GM23338 (cell line): ENCODE measurements at regions not wholly inside any gene's neighbourhood (a gene's known extent, or its start where the extent isn't known, plus 50 kb on each side); places are given as distances from the start of the nearest gene placed in this dataset.

ENCODE experiments used
- ATAC-seq: fragments of 200-7000 bp; cut with Tn5 transposase; 3 replicates; pipeline ENCODE4 v1.9.1; 2020
- DNase-seq: peaks from one replicate; pipeline ENCODE4 v3.0.0-alpha.2; 2015; ENCODE audit warnings: low spot score
- H2AFZ ChIP-seq: fragments of 200-600 bp; sonication (generic); 2 replicates; pipeline ENCODE4 v1.8.0; 2016; ENCODE audit warnings: antibody characterized with exemption, mild to moderate bottlenecking, moderate library complexity
- H3F3A ChIP-seq: fragments of 200-600 bp; sonication (generic); replicated peaks from 2 replicates; pipeline ENCODE4 v1.8.0; 2017; ENCODE audit warnings: antibody characterized with exemption, mixed run types, low read depth
- H3K27ac ChIP-seq: fragments of 200-600 bp; sonication (generic); 2 replicates; pipeline ENCODE4 v1.6.1; 2016; ENCODE audit warnings: low read depth
- H3K27me3 ChIP-seq: fragments of 200-600 bp; sonication (generic); 2 replicates; pipeline ENCODE4 v1.8.0; 2016; ENCODE audit warnings: mild to moderate bottlenecking, mixed run types, moderate library complexity; ENCODE audit not compliant: insufficient read depth
- H3K36me3 ChIP-seq: fragments of 200-600 bp; sonication (generic); 2 replicates; pipeline ENCODE4 v1.8.0; 2016; ENCODE audit warnings: mild to moderate bottlenecking; ENCODE audit not compliant: insufficient read depth
- H3K4me1 ChIP-seq: fragments of 200-600 bp; sonication (generic); 2 replicates; pipeline ENCODE4 v1.8.0; 2016; ENCODE audit warnings: mild to moderate bottlenecking, moderate library complexity; ENCODE audit not compliant: insufficient read depth
- H3K4me2 ChIP-seq: fragments of 200-600 bp; sonication (generic); 2 replicates; pipeline ENCODE4 v1.7.1; 2017; ENCODE audit warnings: mixed run types
- H3K4me3 ChIP-seq: fragments of 200-600 bp; sonication (generic); 2 replicates; pipeline ENCODE4 v1.6.1; 2016; ENCODE audit warnings: mixed run types
- H3K79me2 ChIP-seq: fragments of 200-600 bp; sonication (generic); replicated peaks from 2 replicates; pipeline ENCODE4 v1.8.0; 2017; ENCODE audit warnings: mild to moderate bottlenecking; ENCODE audit not compliant: insufficient read depth
- H3K9me2 ChIP-seq: fragments of 200-600 bp; sonication (generic); 2 replicates; pipeline ENCODE4 v1.8.0; 2017; ENCODE audit not compliant: insufficient read depth
- H4K20me1 ChIP-seq: fragments of 200-600 bp; sonication (generic); replicated peaks from 2 replicates; pipeline ENCODE4 v1.8.0; 2017; ENCODE audit warnings: mild to moderate bottlenecking; ENCODE audit not compliant: insufficient read depth
- H3K27ac Mint-ChIP-seq: 2 replicates; pipeline ENCODE4 v1.8.0; 2020; ENCODE audit warnings: inconsistent platforms, mild to moderate bottlenecking, moderate library complexity, mixed read lengths
- H3K27me3 Mint-ChIP-seq: 3 replicates; pipeline ENCODE4 v1.8.0; 2022; ENCODE audit warnings: low read depth, mild to moderate bottlenecking, moderate library complexity, mixed read lengths, inconsistent platforms; ENCODE audit not compliant: insufficient read depth, poor library complexity
- H3K36me3 Mint-ChIP-seq: 3 replicates; pipeline ENCODE4 v1.8.0; 2021; ENCODE audit warnings: low read depth, mild to moderate bottlenecking, inconsistent platforms, moderate library complexity, mixed read lengths
- H3K4me1 Mint-ChIP-seq: 3 replicates; pipeline ENCODE4 v1.8.0; 2020; ENCODE audit warnings: mild to moderate bottlenecking, inconsistent platforms, mixed read lengths
- H3K4me3 Mint-ChIP-seq: 3 replicates; pipeline ENCODE4 v1.8.0; 2021; ENCODE audit warnings: moderate library complexity, mild to moderate bottlenecking, inconsistent platforms, mixed read lengths
- H3K9me3 Mint-ChIP-seq: 3 replicates; pipeline ENCODE4 v1.8.0; 2020; ENCODE audit warnings: moderate library complexity, mild to moderate bottlenecking, inconsistent platforms, mixed read lengths
- EZH2 ChIP-seq: fragments of 200-600 bp; sonication (generic); IDR thresholded peaks from one replicate; pipeline ENCODE4 v1.8.0; 2017; ENCODE audit warnings: antibody characterized with exemption, mild to moderate bottlenecking, low read depth; ENCODE audit not compliant: unreplicated experiment
- JUNB ChIP-seq: IDR thresholded peaks from one replicate; pipeline ENCODE4 v1.6.1; 2016; ENCODE audit warnings: antibody characterized with exemption; ENCODE audit not compliant: unreplicated experiment
- POLR2AphosphoS5 ChIP-seq: IDR thresholded peaks from 2 replicates; pipeline ENCODE4 v1.6.1; 2016; ENCODE audit warnings: antibody characterized with exemption, low read depth
- STAT1 ChIP-seq: IDR thresholded peaks from one replicate; pipeline ENCODE4 v1.6.1; 2016; ENCODE audit warnings: antibody characterized with exemption; ENCODE audit not compliant: unreplicated experiment
- ZNF114 ChIP-seq: fragments of 250-450 bp; sonication (Bioruptor Pico); IDR thresholded peaks from 2 replicates; pipeline ENCODE4 v1.5.0; 2020; ENCODE audit warnings: mild to moderate bottlenecking, moderate library complexity
- ZNF331 ChIP-seq: fragments of 250-450 bp; sonication (Bioruptor Pico); IDR thresholded peaks from 2 replicates; pipeline ENCODE4 v1.5.0; 2020; ENCODE audit warnings: low read depth, mild to moderate bottlenecking, moderate library complexity
- TF ChIP-seq, protein P1 (sequence below): IDR thresholded peaks from one replicate; pipeline ENCODE4 v1.6.1; 2018; ENCODE audit warnings: antibody characterized with exemption; ENCODE audit not compliant: unreplicated experiment
- TF ChIP-seq, protein P2 (sequence below), 2 experiments: fragments of 200-600 bp in 1 of 2; sonication (generic) in 1 of 2; conservative IDR thresholded peaks; 2 replicates each; pipeline versions ENCODE4 v1.5.1 to v1.6.1; 2016 to 2017; ENCODE audit warnings: antibody characterized with exemption in 2 of 2, low read depth in 2 of 2, mild to moderate bottlenecking in 2 of 2, moderate library complexity in 1 of 2
- TF ChIP-seq, protein P3 (sequence below): fragments of 250-450 bp; sonication (Bioruptor Pico); IDR thresholded peaks from 2 replicates; pipeline ENCODE4 v1.5.0; 2020; ENCODE audit warnings: mild to moderate bottlenecking, moderate library complexity

DNA sequence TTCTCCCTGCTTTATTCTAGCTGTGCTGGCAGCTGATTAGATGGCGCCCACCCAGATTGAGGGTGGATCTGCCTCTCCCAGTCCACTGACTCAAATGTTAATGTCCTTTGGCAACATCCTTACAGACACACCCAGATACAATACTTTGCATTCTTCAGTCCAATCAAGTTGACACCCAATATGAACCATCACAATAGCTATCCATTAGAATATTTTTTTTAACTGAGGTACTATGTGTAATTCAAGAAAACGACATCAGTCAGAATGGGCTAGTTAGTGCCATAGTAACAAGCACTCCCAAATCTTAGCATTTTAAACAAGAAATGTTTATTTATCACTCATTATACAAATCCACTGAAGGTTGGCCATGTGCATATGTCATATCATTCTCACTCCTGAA, 723.1 kb downstream of the NR2F2 start:
- no peaks in the 10 kb centered on the region for H3K27me3 ChIP-seq
- no peak for TF ChIP-seq EZH2
- TF ChIP-seq, protein P1, sequence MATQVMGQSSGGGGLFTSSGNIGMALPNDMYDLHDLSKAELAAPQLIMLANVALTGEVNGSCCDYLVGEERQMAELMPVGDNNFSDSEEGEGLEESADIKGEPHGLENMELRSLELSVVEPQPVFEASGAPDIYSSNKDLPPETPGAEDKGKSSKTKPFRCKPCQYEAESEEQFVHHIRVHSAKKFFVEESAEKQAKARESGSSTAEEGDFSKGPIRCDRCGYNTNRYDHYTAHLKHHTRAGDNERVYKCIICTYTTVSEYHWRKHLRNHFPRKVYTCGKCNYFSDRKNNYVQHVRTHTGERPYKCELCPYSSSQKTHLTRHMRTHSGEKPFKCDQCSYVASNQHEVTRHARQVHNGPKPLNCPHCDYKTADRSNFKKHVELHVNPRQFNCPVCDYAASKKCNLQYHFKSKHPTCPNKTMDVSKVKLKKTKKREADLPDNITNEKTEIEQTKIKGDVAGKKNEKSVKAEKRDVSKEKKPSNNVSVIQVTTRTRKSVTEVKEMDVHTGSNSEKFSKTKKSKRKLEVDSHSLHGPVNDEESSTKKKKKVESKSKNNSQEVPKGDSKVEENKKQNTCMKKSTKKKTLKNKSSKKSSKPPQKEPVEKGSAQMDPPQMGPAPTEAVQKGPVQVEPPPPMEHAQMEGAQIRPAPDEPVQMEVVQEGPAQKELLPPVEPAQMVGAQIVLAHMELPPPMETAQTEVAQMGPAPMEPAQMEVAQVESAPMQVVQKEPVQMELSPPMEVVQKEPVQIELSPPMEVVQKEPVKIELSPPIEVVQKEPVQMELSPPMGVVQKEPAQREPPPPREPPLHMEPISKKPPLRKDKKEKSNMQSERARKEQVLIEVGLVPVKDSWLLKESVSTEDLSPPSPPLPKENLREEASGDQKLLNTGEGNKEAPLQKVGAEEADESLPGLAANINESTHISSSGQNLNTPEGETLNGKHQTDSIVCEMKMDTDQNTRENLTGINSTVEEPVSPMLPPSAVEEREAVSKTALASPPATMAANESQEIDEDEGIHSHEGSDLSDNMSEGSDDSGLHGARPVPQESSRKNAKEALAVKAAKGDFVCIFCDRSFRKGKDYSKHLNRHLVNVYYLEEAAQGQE, result no peak
- TF ChIP-seq ZNF331 (CRISPR knock-in tag), result no peak
- TF ChIP-seq STAT1, result no peak
- TF ChIP-seq, protein P2, sequence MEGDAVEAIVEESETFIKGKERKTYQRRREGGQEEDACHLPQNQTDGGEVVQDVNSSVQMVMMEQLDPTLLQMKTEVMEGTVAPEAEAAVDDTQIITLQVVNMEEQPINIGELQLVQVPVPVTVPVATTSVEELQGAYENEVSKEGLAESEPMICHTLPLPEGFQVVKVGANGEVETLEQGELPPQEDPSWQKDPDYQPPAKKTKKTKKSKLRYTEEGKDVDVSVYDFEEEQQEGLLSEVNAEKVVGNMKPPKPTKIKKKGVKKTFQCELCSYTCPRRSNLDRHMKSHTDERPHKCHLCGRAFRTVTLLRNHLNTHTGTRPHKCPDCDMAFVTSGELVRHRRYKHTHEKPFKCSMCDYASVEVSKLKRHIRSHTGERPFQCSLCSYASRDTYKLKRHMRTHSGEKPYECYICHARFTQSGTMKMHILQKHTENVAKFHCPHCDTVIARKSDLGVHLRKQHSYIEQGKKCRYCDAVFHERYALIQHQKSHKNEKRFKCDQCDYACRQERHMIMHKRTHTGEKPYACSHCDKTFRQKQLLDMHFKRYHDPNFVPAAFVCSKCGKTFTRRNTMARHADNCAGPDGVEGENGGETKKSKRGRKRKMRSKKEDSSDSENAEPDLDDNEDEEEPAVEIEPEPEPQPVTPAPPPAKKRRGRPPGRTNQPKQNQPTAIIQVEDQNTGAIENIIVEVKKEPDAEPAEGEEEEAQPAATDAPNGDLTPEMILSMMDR (conservative IDR thresholded peaks at IDR 0.05; ENCODE audit: low read depth in 2 of 2), result no peak
- TF ChIP-seq ZNF114 (CRISPR knock-in tag), result no peak
- TF ChIP-seq POLR2AphosphoS5, result no peak
- Mint-ChIP-seq H3K4me1 (peaks cover 3% of the 10 kb centered on the region; the same call in 2 of the 3 replicates), H3K27ac (no peak overlapping the region), H3K27me3 (peaks cover 3% of the 10 kb centered on the region), H3K4me3 (no peak overlapping the region), H3K9me3 (no peaks in the 10 kb centered on the region), H3K36me3 (no peaks in the 10 kb centered on the region)
- H2AFZ ChIP-seq, result no peak overlapping the region
- DNase-seq (no peak), ATAC-seq (no peak)
- no peaks in the 10 kb centered on the region for H3K4me1 ChIP-seq
- H4K20me1 ChIP-seq, result no peaks in the 10 kb centered on the region
- H3K27ac ChIP-seq, result no peak overlapping the region
- H3K79me2 ChIP-seq, result no peaks in the 10 kb centered on the region
- no peak overlapping the region for H3K4me2 ChIP-seq
- no peaks in the 10 kb centered on the region for H3K36me3 ChIP-seq
- no peak overlapping the region for H3K4me3 ChIP-seq
- H3K9me2 ChIP-seq, result peaks cover 7% of the 10 kb centered on the region; the same call in 1 of the 2 replicates
- H3F3A ChIP-seq, result no peaks in the 10 kb centered on the region

DNA sequence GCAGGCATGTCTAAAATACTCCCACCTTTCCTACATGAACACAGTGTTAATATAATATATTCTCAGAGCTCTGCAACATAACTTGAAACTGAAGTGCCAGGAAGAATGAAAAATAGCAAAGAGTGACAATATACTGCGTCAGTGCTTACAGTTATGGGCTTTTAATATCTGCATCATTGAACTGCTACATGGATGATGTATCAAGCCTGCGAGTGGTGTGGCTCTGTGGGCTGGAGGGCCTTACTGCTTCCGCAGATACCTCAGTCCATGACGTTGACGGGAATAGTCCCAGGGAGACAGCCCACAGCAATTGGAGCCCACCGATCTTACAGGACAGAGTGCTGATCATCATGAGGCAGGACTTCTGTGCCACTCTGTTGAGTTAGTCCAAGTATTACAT, 727.0 kb downstream of the NR2F2 start:
- no peaks in the 10 kb centered on the region for H4K20me1 ChIP-seq
- ATAC-seq (no peak), DNase-seq (no peak)
- H3K4me1 ChIP-seq, result peaks cover 36% of the 10 kb centered on the region
- Mint-ChIP-seq H3K27ac (no peak overlapping the region), H3K9me3 (no peaks in the 10 kb centered on the region; the same call in 2 of the 3 replicates), H3K4me1 (peaks cover 39% of the 10 kb centered on the region), H3K4me3 (no peak overlapping the region), H3K27me3 (peaks cover 2% of the 10 kb centered on the region), H3K36me3 (no peaks in the 10 kb centered on the region)
- no peaks in the 10 kb centered on the region for H3K79me2 ChIP-seq
- no peak overlapping the region for H3K4me2 ChIP-seq
- no peaks in the 10 kb centered on the region for H3F3A ChIP-seq
- no peak overlapping the region for H2AFZ ChIP-seq
- H3K27me3 ChIP-seq, result peaks cover 12% of the 10 kb centered on the region; the same call in 1 of the 2 replicates
- no peak overlapping the region for H3K27ac ChIP-seq
- no peaks in the 10 kb centered on the region for H3K36me3 ChIP-seq
- no peak overlapping the region for H3K4me3 ChIP-seq
- H3K9me2 ChIP-seq, result 0 out of 2 replicates have a peak, but pooled peaks cover 2% of the 10 kb centered on the region
- TF ChIP-seq, protein P3, sequence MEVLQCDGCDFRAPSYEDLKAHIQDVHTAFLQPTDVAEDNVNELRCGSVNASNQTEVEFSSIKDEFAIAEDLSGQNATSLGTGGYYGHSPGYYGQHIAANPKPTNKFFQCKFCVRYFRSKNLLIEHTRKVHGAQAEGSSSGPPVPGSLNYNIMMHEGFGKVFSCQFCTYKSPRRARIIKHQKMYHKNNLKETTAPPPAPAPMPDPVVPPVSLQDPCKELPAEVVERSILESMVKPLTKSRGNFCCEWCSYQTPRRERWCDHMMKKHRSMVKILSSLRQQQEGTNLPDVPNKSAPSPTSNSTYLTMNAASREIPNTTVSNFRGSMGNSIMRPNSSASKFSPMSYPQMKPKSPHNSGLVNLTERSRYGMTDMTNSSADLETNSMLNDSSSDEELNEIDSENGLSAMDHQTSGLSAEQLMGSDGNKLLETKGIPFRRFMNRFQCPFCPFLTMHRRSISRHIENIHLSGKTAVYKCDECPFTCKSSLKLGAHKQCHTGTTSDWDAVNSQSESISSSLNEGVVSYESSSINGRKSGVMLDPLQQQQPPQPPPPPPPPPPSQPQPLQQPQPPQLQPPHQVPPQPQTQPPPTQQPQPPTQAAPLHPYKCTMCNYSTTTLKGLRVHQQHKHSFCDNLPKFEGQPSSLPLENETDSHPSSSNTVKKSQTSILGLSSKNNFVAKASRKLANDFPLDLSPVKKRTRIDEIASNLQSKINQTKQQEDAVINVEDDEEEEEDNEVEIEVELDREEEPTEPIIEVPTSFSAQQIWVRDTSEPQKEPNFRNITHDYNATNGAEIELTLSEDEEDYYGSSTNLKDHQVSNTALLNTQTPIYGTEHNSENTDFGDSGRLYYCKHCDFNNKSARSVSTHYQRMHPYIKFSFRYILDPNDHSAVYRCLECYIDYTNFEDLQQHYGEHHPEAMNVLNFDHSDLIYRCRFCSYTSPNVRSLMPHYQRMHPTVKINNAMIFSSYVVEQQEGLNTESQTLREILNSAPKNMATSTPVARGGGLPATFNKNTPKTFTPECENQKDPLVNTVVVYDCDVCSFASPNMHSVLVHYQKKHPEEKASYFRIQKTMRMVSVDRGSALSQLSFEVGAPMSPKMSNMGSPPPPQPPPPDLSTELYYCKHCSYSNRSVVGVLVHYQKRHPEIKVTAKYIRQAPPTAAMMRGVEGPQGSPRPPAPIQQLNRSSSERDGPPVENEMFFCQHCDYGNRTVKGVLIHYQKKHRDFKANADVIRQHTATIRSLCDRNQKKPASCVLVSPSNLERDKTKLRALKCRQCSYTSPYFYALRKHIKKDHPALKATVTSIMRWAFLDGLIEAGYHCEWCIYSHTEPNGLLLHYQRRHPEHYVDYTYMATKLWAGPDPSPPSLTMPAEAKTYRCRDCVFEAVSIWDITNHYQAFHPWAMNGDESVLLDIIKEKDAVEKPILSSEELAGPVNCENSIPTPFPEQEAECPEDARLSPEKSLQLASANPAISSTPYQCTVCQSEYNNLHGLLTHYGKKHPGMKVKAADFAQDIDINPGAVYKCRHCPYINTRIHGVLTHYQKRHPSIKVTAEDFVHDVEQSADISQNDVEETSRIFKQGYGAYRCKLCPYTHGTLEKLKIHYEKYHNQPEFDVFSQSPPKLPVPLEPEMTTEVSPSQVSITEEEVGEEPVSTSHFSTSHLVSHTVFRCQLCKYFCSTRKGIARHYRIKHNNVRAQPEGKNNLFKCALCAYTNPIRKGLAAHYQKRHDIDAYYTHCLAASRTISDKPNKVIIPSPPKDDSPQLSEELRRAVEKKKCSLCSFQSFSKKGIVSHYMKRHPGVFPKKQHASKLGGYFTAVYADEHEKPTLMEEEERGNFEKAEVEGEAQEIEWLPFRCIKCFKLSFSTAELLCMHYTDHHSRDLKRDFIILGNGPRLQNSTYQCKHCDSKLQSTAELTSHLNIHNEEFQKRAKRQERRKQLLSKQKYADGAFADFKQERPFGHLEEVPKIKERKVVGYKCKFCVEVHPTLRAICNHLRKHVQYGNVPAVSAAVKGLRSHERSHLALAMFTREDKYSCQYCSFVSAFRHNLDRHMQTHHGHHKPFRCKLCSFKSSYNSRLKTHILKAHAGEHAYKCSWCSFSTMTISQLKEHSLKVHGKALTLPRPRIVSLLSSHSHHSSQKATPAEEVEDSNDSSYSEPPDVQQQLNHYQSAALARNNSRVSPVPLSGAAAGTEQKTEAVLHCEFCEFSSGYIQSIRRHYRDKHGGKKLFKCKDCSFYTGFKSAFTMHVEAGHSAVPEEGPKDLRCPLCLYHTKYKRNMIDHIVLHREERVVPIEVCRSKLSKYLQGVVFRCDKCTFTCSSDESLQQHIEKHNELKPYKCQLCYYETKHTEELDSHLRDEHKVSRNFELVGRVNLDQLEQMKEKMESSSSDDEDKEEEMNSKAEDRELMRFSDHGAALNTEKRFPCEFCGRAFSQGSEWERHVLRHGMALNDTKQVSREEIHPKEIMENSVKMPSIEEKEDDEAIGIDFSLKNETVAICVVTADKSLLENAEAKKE (CRISPR knock-in tag), result no peak
- TF ChIP-seq STAT1 (no peak), JUNB (no peak)
